ENCODE measurements at regions not wholly inside any gene's neighbourhood (a gene's known extent, or its start where the extent isn't known, plus 50 kb on each side); places are given as distances from the start of the nearest gene placed in this dataset.

DNA sequence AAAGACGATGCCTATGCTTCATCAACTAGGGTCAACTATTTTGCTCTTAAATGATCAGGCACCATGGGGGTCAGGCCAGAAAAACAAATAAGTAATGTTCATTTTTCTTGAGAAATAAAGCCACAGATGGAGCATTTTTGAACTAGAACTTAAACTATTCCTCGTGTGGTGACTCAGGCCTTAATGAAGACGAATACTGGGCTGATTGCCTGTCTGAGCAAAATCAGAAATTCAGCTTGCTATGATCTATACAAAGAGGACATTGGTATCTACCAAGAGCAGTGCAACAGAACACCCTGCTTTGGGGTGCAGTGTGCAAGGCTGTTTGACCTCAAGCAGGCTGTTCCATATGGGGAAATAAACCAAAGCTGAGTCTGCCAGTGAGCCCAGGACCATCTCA is 176.0 kb downstream of the NRP2 start:
- Histone ChIP-seq H3K9me3 (no peaks in the 10 kb centered on the region), H3K4me1 (no peaks in the 10 kb centered on the region), H3K27me3 (no peaks in the 10 kb centered on the region), H3K27ac (no peak overlapping the region), H3K36me3 (ENCODE audit: low read depth, missing control alignments) (no peaks in the 10 kb centered on the region), H3K4me3 (no peak overlapping the region)
- DNase-seq: no peak
- no peak for TF ChIP-seq POLR2A (IDR thresholded peaks at IDR 0.05)
- TF ChIP-seq, protein P1, sequence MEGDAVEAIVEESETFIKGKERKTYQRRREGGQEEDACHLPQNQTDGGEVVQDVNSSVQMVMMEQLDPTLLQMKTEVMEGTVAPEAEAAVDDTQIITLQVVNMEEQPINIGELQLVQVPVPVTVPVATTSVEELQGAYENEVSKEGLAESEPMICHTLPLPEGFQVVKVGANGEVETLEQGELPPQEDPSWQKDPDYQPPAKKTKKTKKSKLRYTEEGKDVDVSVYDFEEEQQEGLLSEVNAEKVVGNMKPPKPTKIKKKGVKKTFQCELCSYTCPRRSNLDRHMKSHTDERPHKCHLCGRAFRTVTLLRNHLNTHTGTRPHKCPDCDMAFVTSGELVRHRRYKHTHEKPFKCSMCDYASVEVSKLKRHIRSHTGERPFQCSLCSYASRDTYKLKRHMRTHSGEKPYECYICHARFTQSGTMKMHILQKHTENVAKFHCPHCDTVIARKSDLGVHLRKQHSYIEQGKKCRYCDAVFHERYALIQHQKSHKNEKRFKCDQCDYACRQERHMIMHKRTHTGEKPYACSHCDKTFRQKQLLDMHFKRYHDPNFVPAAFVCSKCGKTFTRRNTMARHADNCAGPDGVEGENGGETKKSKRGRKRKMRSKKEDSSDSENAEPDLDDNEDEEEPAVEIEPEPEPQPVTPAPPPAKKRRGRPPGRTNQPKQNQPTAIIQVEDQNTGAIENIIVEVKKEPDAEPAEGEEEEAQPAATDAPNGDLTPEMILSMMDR (IDR thresholded peaks at IDR 0.05): no peak
- intact Hi-C loops (cut with DNase I; ENCODE audit: low total_unique reads): no loop called here
- 81 to 93% methylated on average over 3 of the region's 3 CpGs for WGBS, 2 donors

DNA sequence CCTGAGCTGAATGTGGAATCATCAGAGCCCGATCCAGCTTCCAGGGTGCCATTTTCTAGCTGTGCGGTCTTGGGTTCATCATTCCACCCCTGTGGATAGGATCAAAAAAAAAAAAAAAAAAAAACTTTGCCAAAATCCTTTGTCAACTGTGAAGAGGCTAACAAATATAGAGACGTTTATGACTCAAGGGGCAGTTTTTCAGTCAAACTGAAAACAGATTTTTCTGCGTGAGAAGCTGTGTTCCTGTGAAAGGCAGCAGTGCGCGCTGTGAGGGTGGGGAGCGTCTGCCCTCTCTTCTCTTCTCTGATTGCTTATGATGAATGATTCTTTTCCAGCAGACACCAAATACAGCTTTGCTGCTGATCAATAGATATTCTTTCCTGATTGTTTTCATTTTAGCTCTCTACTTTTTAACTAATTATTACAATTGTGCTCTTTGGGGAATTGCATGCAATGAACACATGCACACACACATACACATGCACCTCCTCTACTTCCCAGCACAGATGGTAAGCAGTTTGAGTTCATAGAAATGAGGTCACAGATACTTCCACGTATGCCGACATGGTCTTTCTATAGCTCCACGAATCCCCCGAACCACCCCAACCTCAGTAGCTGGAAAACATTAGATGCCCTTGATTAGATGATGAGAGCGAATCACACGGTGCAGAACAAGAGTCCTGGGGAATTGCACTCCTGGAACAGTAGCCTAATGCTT is 175.4 kb downstream of the NRP2 start:
- intact Hi-C loops (cut with DNase I; ENCODE audit: low total_unique reads): no loop called here
- H3K4me1 ChIP-seq: no peaks in the 10 kb centered on the region

DNA sequence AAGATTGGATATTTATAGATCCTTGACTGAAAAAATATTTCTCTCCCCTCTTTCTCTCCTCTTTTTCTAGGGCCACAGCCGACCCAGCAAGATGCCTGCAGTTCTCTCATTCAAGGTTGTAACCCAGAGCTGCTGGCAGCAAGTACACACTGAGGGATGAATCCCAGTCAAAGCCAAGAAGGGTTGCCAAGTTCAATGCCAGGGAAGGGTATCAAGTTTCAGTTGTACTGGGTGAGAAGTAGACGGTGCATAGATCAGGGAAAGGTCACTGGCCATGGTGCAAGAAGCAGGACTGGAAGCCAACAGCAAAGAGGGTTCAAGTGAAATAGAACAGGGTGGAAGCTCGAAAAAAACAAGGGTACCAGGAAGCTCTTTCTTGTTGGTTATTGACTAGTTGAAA is 170.2 kb downstream of the NRP2 start:
- 73% methylated on average over 3 of the region's 3 CpGs for WGBS, 2 donors
- Histone ChIP-seq H3K4me3 (no peak overlapping the region), H3K4me1 (no peaks in the 10 kb centered on the region), H3K27me3 (no peaks in the 10 kb centered on the region), H3K36me3 (ENCODE audit: low read depth, missing control alignments) (no peaks in the 10 kb centered on the region), H3K9me3 (no peaks in the 10 kb centered on the region), H3K27ac (no peak overlapping the region)
- no peak for DNase-seq
- TF ChIP-seq, protein P1 (IDR thresholded peaks at IDR 0.05): no peak
- no peak for TF ChIP-seq POLR2A (IDR thresholded peaks at IDR 0.05)
- intact Hi-C loops (cut with DNase I; ENCODE audit: low total_unique reads): no loop called here

More for the DNA sequence above, 175.4 kb downstream of the NRP2 start:
- TF ChIP-seq POLR2A (IDR thresholded peaks at IDR 0.05): no peak
- TF ChIP-seq, protein P1 (IDR thresholded peaks at IDR 0.05): no peak
- DNase-seq: no peak
- Histone ChIP-seq H3K27ac (no peak overlapping the region), H3K4me3 (no peak overlapping the region), H3K9me3 (no peaks in the 10 kb centered on the region), H3K36me3 (ENCODE audit: low read depth, missing control alignments) (no peaks in the 10 kb centered on the region), H3K27me3 (no peaks in the 10 kb centered on the region)
- WGBS, 2 donors: 90 to 92% methylated on average over 11 to 13 of the region's 13 CpGs

DNA sequence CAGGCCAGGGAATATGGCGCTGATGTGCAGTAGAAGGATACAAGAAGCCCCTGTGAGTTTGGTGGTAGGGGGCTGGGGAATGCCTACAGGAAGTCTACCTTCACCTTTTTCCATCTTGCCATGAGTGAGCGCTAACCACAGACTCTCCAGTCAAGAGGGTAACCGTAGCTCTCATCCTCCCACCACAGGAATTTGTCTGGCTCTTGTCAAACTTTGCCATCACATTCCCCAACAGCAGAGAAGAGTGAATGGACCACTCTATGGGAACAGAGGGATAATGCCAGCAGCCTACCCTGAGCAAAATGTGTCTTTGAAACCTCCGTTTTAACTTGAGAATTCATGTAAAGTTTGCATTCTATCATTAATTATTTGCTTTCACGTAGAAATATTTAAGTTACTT is 168.3 kb downstream of the NRP2 start:
- 87 to 91% methylated on average over 5 of the region's 5 CpGs for WGBS, 2 donors

More for the DNA sequence above, 168.3 kb downstream of the NRP2 start:
- no peak overlapping the region for H3K4me3 ChIP-seq
- no peak for TF ChIP-seq POLR2A (IDR thresholded peaks at IDR 0.05)
- TF ChIP-seq, protein P1 (IDR thresholded peaks at IDR 0.05): no peak
- H3K9me3 ChIP-seq: no peaks in the 10 kb centered on the region
- no peaks in the 10 kb centered on the region for H3K27me3 ChIP-seq
- no peaks in the 10 kb centered on the region for H3K4me1 ChIP-seq
- no peak overlapping the region for H3K27ac ChIP-seq
- no peak for DNase-seq
- no peaks in the 10 kb centered on the region for H3K36me3 ChIP-seq (ENCODE audit: low read depth, missing control alignments)
- intact Hi-C loops (cut with DNase I; ENCODE audit: low total_unique reads): no loop called here
